NCI-H774 (cell line): ENCODE measurements at regions not wholly inside any gene's neighbourhood (a gene's known extent, or its start where the extent isn't known, plus 50 kb on each side); places are given as distances from the start of the nearest gene placed in this dataset.
"Not testable (repeated sequence)": the region's sequence is repeated elsewhere in the genome, so short reads cannot be mapped to it uniquely, and the experiment has no call there.

Experiments used
- DNase-seq: peaks from one replicate; lab custom pipeline; 2025; lab: John Stamatoyannopoulos, UW

- no peak for DNase-seq
These were observed 1102.8 kb upstream of the INTU start for GRCh38 chr4:126529997-126530396.

- DNase-seq = no peak
These were observed 1101.7 kb upstream of the INTU start for GRCh38 chr4:126530996-126531585.

DNA sequence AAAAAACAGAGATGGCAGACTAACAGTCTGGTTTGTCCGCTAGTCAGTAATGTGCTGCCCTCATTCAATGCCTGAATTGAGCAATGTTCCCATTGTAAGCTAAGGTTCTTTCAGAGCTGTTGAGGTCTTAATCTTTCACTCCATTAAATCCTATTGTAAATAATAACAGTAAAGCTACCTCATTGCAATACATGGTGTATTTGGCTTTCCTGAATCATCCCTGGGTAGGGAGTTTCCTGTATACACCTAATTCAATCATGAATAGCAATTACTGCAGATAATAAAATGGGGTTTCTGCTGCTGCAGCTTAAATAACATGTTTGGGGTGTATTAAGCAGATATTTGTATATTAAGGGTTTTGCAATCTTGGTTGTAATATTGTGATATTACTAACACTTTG, 1100.2 kb upstream of the INTU start:
- DNase-seq = no peak

GRCh38 chr4:126533146-126533805, 1099.5 kb upstream of the INTU start:
- no peak for DNase-seq

DNA sequence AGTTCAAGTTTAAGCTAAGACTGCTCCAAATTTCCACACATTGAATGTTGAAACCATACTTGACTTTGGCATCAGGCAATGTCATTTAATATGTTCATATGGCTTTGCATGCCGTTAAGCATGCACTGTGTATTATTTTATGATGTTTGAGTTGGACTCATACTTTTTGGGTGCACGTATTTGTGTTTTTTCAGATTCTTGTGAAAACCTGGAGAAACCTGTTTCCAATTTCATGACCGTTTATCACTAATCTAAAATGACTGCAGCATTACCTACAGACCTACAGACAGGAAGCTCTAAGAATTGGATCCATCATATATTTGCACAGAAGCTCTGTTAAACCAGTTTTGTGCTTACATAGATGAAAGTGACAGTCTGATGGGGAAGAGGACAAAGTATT, 1093.0 kb upstream of the INTU start:
- no peak for DNase-seq

GRCh38 chr4:126541820-126542219, 1090.9 kb upstream of the INTU start:
- DNase-seq = no peak

DNA sequence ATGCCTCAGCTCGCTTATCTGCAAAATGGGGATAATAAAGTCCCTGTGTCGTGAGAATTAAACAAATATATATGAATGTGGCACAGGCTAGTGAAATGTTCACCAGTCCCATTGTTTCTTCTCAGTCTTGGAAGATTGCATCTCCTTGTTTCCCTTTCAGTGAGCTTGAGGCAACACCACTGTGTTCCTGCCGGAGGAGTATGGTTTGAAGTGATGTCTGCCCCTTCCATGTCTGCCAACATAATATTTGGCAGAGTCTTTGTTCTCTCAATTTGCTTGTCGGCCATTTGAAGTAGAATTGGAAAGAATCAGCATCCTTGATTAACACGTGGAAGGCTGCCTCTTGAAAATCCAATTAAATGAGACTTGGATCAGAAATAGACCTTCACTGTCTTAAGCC, 1088.5 kb upstream of the INTU start:
- DNase-seq = no peak

- not testable (repeated sequence) for DNase-seq
These were observed 1086.6 kb upstream of the INTU start for GRCh38 chr4:126546197-126546596.

- no peak for DNase-seq
These were observed 1085.4 kb upstream of the INTU start for GRCh38 chr4:126547352-126547751.

DNA sequence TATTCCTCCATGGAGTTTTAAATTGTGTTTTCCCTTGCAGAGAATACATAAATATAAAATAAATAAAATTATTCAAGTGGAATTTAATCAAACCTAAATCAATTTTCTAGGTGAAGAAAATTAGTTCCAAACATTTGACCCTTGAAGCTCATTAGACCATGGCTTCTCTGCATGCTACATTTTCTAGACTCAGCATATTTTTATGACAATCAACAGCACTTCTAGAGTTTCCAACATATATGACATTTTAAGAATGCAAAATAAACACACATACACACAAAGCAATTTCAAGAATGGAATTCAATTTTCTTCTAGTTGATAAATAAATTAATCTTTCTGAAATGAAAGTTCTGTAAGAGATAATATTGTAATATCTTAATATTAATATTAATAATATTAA, 1083.9 kb upstream of the INTU start:
- DNase-seq = no peak

DNA sequence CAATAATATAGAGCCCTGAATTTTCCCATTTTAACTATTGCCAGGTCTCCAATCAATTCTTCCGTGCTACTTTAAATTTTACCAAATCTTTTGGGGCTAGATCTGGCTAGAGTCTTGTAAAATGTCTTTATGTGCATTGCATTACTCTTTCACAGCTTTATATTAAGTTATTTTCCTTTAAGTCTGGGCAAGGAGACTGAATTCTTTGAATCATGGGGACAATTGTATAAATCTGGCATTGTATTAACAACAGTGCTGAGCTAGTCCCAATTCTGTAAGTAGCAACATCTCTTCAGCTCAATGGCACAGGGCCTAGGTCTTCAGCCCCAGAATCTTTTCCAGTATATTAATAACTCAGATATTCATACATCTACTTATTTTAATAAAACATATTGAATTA, 1080.4 kb upstream of the INTU start:
- DNase-seq = no peak

DNA sequence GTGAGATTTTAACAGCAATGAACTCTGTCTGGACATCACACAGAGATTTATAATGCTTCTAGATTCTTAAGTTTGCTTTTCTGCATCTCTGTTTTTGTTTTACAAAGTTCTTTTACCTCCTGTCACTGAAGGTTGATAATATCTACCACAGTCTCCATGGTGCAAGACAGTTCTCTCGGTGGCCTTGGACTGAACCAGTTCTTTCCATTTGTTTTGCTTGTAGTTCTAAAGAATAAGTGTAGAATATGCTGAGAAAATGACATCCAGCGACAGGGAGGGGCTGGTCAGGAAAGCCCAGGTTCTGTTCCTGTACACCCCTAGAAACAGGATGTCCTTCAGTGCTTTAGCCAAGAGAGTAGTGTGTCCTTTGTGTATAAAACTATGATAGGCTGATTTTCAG, 1079.5 kb upstream of the INTU start:
- DNase-seq = no peak

- DNase-seq = no peak
These were observed 1074.2 kb upstream of the INTU start for GRCh38 chr4:126558596-126558995.

DNA sequence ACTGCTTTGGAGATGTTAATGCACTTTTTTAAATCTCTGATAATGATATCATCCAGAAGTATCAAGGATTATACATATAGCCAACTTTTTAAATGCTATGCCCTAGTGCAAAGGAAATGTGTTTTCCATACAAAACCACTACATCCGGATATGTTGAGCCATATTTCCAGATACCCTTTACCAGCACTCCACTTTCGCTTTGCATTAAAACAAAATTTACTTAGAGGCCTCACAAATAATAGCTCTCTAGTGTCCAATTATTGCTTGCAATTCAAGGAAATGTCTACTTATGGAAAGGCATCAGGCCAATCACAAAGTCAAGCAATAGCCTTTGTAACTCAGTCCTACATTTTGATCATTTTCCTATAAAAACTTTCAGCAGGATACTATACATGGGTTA, 1072.8 kb upstream of the INTU start:
- no peak for DNase-seq

DNA sequence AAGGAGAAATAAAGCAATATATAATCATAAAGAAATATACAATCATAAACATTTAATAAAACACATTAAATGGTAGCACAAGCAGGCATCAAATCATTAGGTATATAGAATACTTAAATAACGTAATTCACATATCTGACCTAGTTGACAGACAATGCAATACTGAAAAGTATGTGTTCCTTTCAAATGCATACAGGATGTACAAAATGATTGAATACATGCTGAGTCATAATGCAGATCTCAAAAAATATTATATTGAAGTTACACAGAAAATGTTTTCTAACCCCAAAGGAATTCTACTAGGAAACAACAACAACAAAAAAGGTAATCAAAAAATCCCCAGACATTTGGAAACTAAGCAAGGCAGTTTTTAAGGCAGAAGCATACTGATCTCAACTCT, 1072.0 kb upstream of the INTU start:
- DNase-seq = no peak

GRCh38 chr4:126563389-126563788, 1069.4 kb upstream of the INTU start:
- no peak for DNase-seq

- no peak for DNase-seq
These were observed 1068.4 kb upstream of the INTU start for GRCh38 chr4:126564283-126564854.

- DNase-seq = no peak
These were observed 1063.8 kb upstream of the INTU start for GRCh38 chr4:126568652-126569570.

- DNase-seq = no peak
These were observed 1060.5 kb upstream of the INTU start for GRCh38 chr4:126572264-126572663.

DNA sequence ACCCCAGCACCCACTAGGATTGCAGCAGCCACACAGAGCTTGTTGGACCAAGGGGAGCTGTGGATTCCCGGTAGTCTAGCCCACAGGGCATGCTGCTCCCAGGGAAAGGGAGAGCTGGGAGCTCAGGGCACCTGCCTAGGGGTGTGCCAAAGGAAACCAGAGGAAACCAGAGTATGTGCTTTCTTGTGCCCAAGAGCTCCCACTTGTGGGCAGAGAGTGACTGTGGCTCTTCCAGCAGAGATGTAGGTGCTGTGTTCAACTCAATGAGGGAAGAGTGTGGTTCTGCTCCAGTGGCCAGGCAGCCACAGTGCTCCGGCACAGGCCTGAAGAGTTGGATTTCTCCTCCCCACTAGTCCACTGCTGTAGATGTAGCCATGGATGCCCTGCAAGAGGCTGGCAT, 1050.0 kb upstream of the INTU start:
- DNase-seq = no peak

GRCh38 chr4:126583509-126583908, 1049.2 kb upstream of the INTU start:
- DNase-seq = no peak

GRCh38 chr4:126591583-126591982, 1041.2 kb upstream of the INTU start:
- DNase-seq = no peak

DNA sequence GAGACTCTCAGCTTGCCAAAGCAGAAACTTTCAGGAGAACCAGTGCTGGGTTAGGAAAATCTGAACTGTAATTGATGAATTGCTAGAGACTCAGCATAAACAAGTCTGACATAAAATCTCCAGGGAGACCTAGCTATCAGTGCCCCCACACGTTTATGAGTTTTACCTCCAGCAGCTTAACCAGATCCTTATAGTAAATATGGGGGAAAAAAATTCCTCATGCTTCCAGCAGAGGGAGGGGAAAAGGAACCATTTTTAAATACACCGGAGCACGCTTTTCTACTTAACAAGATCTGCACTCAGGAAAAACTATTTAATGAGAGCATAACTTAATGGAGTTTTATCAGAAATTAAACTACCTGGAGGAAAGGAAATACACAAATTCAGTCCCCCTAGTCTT, 1040.7 kb upstream of the INTU start:
- no peak for DNase-seq
